NB4 (cell line): ENCODE measurements at regions not wholly inside any gene's neighbourhood (a gene's known extent, or its start where the extent isn't known, plus 50 kb on each side); places are given as distances from the start of the nearest gene placed in this dataset.
A peak's percentile ranks its signal among the peaks of the same experiment; 100 is the strongest.

Experiments
- DNase-seq: peaks from one replicate; pipeline ENCODE4 v3.0.0; 2010; ENCODE audit warnings: low read depth
- H3K4me3 ChIP-seq: one replicate; pipeline ENCODE4 v1.5.1; 2011; ENCODE audit warnings: mild to moderate bottlenecking, low read depth, low read length, moderate library complexity
- MYC ChIP-seq: IDR thresholded peaks from 2 replicates; pipeline ENCODE4 v1.6.1; 2011; ENCODE audit warnings: low read depth, low read length
- POLR2A ChIP-seq: IDR thresholded peaks from 2 replicates; pipeline ENCODE4 v1.6.1; 2011; ENCODE audit warnings: mild to moderate bottlenecking; ENCODE audit not compliant: insufficient read length; ENCODE audit errors: extremely low read depth
- TF ChIP-seq, protein P1 (sequence below): IDR thresholded peaks from one replicate; pipeline ENCODE4 v1.5.1; 2012; ENCODE audit warnings: low read depth, low read length
- TF ChIP-seq, protein P2 (sequence below): IDR thresholded peaks from 2 replicates; pipeline ENCODE4 v1.6.1; 2011; ENCODE audit warnings: low read depth, low read length

DNA sequence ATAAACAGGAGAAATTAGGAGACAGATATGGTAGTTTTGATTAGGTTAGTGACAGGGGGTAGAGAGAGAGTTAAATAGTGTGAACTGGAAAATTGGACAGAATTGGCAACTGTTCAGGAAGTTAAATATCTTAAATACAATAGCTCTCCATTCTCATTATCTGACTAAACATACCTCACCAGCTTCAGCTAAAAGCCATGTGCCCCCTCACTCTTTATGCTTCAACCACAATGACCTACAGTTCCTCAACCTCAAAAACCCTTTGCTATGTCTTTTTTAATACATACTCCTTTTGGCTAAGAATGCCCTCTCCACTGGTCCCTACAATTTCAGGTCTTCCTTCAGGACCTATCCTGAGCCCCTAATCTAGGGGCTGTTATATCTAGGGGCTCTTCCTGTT is 740.2 kb upstream of the ZEB2 start:
- TF ChIP-seq, protein P1, sequence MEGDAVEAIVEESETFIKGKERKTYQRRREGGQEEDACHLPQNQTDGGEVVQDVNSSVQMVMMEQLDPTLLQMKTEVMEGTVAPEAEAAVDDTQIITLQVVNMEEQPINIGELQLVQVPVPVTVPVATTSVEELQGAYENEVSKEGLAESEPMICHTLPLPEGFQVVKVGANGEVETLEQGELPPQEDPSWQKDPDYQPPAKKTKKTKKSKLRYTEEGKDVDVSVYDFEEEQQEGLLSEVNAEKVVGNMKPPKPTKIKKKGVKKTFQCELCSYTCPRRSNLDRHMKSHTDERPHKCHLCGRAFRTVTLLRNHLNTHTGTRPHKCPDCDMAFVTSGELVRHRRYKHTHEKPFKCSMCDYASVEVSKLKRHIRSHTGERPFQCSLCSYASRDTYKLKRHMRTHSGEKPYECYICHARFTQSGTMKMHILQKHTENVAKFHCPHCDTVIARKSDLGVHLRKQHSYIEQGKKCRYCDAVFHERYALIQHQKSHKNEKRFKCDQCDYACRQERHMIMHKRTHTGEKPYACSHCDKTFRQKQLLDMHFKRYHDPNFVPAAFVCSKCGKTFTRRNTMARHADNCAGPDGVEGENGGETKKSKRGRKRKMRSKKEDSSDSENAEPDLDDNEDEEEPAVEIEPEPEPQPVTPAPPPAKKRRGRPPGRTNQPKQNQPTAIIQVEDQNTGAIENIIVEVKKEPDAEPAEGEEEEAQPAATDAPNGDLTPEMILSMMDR: no peak
- TF ChIP-seq MYC (no peak), POLR2A (no peak)
- TF ChIP-seq, protein P2, sequence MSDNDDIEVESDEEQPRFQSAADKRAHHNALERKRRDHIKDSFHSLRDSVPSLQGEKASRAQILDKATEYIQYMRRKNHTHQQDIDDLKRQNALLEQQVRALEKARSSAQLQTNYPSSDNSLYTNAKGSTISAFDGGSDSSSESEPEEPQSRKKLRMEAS: peak; percentile 45; the same call in 1 of the 2 replicates
- DNase-seq: peak; percentile 40
- no peak overlapping the region for H3K4me3 ChIP-seq

DNA sequence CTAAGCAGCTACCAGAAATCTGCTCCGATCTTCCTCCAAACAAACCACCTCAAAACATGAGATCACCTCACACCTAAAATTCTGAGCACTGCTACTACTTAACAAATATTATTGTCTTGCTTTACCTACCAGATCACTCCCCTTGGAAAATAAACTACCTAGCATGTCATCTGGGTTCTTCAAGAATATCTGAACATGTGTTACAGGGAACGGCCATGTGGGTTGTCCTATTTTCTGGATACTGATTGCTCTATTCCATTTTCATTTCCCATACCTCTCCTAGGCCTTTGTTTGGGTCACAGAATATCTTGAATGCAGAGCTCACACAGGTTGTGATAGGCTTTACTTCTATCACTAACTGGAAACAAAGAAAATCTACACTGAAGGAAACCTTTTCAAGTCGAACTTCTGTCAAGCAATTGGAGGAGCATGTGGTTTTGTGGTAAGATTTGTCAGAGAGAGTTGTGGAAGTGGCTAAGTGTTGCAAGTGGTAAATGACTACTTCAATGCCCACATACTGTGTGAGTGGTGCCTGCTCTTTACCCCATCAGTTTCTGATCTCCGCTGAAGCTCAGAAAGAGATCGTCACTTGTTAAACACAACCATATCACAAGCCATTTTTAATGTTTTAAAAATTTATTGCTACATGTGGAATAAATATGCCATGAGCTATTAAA is 739.1 kb upstream of the ZEB2 start:
- peak; percentile 94 for DNase-seq
- H3K4me3 ChIP-seq: no peak overlapping the region
- TF ChIP-seq MYC: peak; percentile 89
- TF ChIP-seq, protein P2: peak; percentile 87
- no peak for TF ChIP-seq POLR2A
- TF ChIP-seq, protein P1: no peak

DNA sequence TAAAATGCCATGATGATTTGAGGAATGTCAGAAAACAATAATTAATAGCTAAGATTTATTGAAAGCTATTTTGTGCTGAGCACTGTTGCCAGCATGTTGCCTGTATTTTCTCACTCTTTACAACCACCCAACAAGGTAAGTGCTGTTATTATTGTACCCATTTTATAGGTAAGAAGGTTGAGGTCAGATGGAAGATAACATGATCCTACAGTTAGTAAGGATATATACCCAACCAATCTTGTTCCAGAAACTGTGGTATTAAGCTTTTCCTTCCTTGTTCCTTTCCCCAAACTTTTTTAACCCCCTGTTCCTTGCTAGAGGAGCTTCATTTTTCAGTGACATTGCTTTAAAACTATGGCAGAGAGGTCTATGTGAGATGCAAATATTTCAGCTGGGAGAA is 738.0 kb upstream of the ZEB2 start:
- TF ChIP-seq MYC (no peak), POLR2A (no peak)
- TF ChIP-seq, protein P2: no peak
- TF ChIP-seq, protein P1: no peak
- DNase-seq: no peak
- no peak overlapping the region for H3K4me3 ChIP-seq

DNA sequence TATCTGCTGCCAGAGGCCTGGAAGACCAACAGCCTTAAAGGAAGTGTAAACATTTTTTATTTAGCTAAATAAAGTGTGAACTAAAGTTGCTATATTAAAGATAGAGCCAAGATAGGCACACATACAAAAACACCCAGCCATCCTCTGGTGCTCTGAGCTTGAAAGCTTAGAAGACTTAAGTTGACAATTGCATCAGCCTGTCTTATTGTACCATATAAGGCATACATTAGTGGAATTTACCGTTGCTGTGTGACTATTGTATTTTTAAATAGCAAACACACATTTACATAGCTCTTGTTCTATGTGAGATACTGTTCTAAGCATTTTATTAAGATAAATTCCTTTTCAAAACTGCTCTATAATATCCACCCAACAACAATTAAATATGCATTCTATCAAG is 736.6 kb upstream of the ZEB2 start:
- no peak for DNase-seq
- TF ChIP-seq, protein P2: no peak
- no peak for TF ChIP-seq MYC
- no peak for TF ChIP-seq POLR2A
- TF ChIP-seq, protein P1: no peak
- no peak overlapping the region for H3K4me3 ChIP-seq

DNA sequence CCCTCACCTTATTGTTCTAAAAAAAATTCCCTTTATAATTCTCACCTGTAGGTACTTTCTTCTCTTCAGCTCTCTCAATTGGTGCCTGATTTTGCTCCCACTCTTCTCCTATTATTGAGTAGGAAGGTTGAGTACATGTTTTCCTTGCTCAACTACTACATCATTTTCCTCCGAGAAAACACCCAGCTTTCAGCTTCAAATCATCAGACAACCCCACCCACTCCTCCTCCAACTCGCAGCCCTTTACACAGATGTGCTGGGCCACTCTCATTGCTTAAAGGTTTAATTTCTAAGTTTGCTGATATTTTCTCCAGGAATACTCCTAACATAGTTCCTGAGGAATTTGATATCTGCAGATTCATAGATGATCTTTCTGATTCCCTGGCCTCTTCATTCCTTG is 734.4 kb upstream of the ZEB2 start:
- no peak for DNase-seq
- no peak for TF ChIP-seq MYC
- TF ChIP-seq, protein P2: no peak
- H3K4me3 ChIP-seq: no peak overlapping the region

DNA sequence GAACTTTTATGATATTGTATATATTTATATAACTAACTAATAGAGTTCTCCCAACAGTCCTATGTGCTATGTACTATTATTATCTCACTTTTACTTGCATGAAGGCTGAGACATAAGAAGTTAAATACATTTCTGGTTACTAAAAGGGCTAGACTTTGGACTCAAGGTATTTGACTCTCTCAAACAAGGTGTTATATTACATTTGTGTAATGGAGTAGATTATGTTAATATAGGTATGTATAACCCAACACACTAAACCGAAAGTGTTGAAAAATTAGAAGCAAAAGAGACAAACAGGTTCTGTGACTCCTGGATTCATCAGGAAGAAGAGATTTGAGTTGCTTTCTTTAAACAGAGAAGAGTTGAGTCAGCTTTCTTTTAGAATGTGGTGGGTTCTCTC is 733.6 kb upstream of the ZEB2 start:
- TF ChIP-seq, protein P1: no peak
- TF ChIP-seq POLR2A (no peak), MYC (no peak)
- TF ChIP-seq, protein P2: no peak
- H3K4me3 ChIP-seq: no peak overlapping the region
- no peak for DNase-seq
